Fibroblast of skin of left quadriceps (primary cell): ENCODE measurements at regions not wholly inside any gene's neighbourhood (a gene's known extent, or its start where the extent isn't known, plus 50 kb on each side); places are given as distances from the start of the nearest gene placed in this dataset.
"Not testable (repeated sequence)": the region's sequence is repeated elsewhere in the genome, so short reads cannot be mapped to it uniquely, and the experiment has no call there.

Experiments used
- DNase-seq, 2 experiments: peaks; one replicate each; pipeline ENCODE4 v3.0.0-alpha.2; 2013; ENCODE audit warnings: low read depth in 2 of 2

DNA sequence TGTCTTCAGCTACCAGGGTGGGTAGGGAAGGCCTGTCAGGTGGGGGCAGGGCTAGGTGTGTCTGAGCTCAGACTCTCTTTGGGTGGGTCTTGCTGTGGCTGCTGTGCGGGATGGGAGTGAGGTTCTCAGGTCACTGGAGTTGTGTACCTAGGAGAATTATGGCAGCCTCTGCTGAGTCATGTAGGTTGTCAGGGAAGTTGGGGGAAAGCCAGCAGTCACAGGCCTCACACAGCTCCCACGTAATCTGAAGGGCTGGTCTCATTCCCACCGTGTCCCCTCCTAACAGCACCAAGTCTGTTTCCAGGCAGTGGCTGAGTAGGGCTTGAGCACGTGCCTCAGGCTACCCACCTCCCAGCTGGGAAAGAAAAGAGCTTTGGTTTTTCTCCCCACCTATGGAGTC, 67.0 kb downstream of the CHCHD4 start:
- no peak for DNase-seq

- DNase-seq = no peak
Measured at GRCh38 chr3:14047841-14048240, 76.8 kb downstream of the CHCHD4 start.

DNA sequence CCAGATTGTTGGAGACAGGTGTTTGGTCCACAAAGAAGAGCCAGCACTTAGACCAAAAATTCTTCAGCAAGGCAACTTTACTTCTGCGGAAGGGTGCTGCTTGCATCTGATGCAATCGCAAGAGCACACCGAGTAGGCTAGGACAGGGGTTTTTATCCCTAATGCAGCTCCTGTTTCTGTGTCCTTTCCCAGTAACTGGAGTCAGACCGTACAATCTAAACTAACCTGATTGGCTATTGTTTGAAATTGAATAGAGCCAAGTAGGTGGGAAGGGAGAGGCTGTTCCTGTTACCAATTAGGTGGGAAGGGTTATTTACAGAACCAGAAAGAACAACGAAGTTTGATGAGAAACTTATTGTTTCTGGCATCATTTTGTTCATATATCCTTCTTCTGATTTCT, 77.6 kb downstream of the CHCHD4 start:
- no peak for DNase-seq

DNA sequence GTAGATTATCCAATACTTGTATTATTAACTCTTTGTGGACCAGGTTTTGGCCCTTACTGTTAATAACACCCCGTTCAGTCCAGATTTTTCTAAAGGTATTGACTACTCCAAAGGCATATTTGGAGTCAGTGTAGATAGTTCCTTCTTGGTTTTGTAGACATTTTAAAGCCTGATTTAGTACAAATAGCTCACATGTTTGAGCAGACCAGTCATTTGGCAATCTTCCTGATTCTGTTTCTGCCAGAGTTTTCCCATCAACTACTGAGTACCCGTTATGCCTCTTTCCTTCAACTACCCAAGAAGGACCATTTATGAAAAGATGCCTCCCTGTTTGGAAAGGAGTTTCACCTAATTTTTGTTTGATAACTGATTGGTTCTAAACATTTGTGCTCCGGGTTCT, 82.0 kb downstream of the CHCHD4 start:
- DNase-seq = peak in 1 of 2 experiments; percentile 1

GRCh38 chr3:14039149-14039548, 85.5 kb downstream of the CHCHD4 start:
- DNase-seq = no peak

- no peak for DNase-seq
Measured at GRCh38 chr3:14037211-14037610, 87.5 kb downstream of the CHCHD4 start.

GRCh38 chr3:14033023-14033422, 91.6 kb downstream of the CHCHD4 start:
- no peak for DNase-seq

GRCh38 chr3:14031271-14031670, 93.4 kb downstream of the CHCHD4 start:
- DNase-seq = no peak

- not testable (repeated sequence) for DNase-seq
Measured at GRCh38 chr3:14029390-14029995, 95.2 kb downstream of the CHCHD4 start.

- not testable (repeated sequence) for DNase-seq
Measured at GRCh38 chr3:14028122-14028521, 96.5 kb downstream of the CHCHD4 start.

DNA sequence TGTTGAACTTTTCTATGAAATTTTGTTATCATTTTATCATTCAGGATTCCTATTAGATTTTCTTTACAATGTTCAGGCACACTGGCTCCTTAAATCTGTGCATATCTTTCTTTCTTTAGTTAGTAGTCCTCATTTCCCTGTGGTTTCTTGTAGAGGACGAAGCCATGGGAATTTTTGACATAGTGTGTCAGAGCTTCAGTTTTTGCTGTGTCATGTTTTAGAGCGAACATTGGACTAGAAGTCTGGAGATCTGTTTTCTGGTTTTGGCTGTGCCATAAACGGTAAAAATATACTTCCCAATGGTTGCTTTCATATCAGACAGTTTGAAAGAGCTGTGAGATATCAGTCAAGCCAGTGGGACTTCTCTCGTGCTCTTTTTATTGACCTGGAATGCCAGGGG, 105.2 kb downstream of the CHCHD4 start:
- no peak for DNase-seq

- no peak for DNase-seq
Measured at GRCh38 chr3:14016900-14017475, 107.7 kb downstream of the CHCHD4 start.

DNA sequence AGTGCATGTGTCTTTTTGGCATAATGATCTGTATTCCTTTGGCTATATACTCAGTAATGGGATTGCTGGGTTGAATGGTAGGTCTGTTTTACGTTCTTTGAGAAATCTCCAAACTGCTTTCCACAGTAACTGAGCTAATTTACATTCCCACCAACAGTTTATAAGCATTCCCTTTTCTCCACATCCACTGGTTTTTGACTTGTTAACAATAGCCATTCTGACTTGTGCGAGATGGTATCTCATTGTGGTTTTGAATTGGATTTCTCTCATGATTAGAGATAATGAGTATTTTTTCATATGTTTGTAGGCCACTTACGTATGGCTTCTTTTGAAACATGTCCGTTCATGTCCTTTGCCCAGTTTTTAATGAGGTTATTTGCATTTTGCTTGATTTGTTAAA, 117.7 kb downstream of the CHCHD4 start:
- DNase-seq = no peak

- DNase-seq = no peak
Measured at GRCh38 chr3:14001136-14001535, 121.3 kb upstream of the WNT7A start.

DNA sequence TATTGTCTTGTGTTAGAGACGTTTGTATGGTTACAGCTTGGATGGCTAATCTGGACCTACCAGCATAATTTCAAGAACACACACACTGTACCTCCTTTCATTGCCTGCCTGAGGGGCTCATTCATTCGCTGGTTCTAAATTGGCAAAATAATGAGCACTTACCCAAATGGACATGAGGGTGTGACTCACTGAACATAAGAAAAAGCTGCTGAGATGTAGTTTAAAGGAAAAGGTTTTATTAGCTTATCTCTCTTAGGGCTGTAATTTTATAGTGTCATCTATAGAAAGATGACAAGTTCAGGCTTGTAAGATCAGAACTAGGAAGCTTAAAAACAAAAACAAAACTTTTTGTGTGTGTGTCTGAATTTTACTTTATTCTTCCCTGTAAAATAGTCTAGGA, 120.7 kb upstream of the WNT7A start:
- no peak for DNase-seq

- no peak for DNase-seq
Measured at GRCh38 chr3:13998831-13999230, 119.0 kb upstream of the WNT7A start.

DNA sequence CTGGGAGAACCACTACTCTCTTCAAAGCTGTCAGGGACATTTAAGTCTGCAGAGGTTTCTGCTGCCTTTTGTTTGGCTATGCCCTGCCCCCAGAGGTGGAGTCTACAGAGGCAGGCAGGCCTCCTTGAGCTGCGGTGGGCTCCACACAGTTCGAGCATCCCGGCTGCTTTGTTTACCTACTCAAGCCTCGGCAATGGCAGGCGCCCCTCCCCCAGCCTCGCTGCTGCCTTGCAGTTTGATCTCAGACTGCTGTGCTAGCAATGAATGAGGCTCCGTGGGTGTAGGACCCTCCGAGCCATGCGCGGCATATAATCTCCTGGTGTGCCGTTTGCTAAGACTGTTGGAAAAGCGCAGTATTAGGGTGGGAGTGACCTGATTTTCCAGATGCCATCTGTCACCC, 115.3 kb upstream of the WNT7A start:
- DNase-seq = not testable (repeated sequence)

GRCh38 chr3:13988925-13989324, 109.1 kb upstream of the WNT7A start:
- not testable (repeated sequence) for DNase-seq

- DNase-seq = no peak
Measured at GRCh38 chr3:13976469-13976868, 96.6 kb upstream of the WNT7A start.

DNA sequence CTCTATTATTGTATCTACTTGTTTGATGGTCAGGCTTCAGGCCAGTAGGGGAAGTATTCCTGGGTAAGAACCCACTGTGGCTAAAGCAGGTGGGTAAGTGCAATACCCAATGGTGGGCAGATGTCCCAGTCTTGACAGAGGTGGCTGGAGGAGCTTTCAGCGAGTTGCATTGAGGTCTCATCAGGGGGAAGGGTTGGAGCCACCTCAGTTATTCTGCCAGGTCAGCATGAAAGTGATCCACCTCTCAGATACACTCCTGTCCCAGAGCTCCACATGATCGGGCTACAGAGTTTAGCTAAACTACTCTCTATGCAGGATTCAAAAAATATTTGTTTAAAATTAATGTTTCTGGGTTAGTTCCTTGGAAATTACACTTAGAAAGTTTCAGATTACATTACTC, 95.8 kb upstream of the WNT7A start:
- DNase-seq = no peak

DNA sequence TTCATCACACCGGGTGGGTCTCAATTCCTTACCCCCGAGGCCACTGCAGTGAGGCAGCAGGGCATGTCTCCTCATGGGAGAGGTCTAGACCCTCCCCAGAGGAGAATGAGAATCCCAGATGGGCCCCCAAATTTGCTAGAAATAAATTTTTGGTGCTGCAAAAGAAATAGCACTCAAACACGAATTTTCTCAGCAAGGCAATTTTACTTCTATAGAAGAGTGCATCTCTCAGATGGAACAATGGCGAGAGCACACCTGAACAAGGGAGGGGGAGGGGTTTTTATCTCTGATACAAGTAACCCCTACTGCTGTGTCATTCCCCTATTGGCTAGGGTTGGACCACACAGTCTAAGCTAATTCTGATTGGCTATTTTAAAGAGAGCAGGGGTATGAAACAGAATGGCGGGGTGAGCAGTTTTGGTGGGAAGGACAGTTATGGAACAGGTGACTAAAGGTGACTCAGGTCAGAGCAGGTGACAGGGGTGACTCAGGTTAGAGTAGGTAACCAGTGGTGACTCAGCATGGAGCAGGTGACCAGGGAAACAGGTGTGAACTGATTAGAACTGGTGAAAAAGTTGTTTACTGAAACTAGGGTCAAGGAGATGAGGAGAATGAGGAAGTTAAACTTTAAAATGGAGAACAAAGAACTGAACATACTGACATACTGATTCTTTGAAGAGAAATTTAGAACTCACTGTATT, 93.0 kb upstream of the WNT7A start:
- no peak for DNase-seq

DNA sequence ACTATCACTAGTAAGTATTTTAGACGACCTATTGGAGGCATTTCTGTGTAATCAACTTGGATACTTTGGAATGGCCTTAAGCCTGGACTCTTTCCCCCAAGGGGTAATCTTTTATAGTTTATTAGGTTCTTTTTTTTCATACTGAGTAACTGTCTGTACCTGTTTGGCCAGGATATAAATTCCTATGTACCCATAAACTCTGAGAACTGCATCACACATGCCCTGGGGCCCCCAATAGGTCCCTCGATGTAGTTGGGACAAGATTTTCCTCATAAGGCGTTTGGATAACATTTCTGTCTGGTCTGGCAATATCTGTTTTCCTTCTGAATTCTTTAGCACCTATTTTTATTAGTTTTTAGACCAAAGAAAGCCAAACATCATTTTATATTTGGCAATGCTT, 86.4 kb upstream of the WNT7A start:
- no peak for DNase-seq

- no peak for DNase-seq
Measured at GRCh38 chr3:13963137-13963886, 83.4 kb upstream of the WNT7A start.
